ENCODE measurements at regions not wholly inside any gene's neighbourhood (a gene's known extent, or its start where the extent isn't known, plus 50 kb on each side); places are given as distances from the start of the nearest gene placed in this dataset.

DNA sequence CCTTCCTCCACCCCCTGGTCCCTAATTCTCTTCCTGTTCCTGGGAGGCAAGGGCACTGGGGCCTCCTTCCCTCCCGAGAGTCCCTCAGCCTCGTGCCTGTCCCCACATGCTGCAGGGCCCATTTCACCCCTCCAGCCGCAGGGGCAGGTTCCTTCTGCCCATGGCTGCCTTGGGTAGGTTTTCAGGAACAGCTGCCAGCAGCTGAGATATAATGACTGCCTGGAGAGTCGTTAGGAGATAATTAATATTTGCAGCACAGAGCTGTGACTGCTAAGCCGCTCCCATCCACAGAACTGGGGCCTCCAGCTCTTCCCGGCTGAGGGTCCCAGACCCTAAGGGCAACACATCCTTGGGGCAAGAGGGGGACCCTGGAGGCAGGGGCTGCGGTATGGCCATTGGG is 211.9 kb upstream of the LHX5 start:
- DNase-seq = peak; percentile 56

DNA sequence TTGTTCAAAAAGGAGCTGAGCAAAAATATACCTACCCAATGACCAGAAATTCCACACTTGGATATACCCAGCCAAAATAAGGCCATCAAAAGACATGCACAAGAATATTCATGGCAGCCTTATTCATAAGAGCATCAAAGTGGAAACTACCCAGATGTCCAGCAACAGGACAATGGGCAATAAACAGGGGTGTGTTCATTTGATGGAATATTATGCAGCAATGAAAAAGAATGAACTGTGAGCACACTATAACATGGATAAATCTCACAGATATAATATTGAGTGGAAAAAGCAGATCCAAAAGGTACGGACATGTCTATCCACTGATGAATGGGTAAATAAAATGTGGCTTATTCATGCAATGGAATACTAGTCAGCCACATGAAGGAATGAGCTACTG is 209.2 kb upstream of the LHX5 start:
- DNase-seq = no peak

DNA sequence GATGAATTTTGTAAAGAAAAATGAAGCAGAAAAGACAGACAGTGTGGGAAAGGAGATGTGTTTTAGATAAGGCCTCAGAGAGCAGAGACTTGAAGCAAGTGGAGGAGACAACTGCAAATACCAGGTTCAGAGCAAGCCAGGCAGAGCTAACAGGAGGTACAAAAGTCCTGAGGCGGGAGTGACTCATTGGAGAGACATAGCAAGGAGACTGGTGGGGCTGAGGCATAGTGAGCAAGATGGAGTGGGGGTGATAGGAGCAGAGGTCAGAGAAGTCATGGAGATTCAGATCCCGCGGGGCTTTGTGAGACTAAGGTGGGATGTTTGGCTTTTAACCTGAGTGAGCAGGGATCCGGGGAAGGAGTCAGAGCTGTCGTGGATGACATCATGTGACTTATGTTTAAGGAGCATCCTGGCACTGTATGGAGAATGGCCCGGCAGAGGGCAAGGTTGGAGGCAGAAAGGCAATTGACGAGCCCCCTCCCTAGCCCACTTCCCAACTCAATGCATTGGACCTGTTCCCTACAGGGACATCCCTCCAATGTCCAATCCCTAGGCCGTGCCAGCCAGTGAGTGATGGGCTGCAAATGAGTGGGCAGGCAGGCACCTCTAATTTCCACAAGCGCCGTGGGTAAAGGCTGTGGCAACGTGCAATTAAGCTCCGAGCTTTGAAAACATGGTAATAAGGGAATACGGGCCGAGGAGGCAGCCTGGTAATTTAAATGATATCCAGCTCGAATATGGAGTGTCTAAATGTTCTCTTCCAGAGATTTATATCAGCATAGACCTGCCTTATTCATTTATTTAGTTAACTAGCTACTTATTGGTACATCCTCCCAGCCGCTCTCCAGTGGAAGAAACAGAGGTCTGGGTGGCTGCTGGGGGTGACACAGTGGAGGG is 206.8 kb upstream of the LHX5 start:
- no peak for DNase-seq

DNA sequence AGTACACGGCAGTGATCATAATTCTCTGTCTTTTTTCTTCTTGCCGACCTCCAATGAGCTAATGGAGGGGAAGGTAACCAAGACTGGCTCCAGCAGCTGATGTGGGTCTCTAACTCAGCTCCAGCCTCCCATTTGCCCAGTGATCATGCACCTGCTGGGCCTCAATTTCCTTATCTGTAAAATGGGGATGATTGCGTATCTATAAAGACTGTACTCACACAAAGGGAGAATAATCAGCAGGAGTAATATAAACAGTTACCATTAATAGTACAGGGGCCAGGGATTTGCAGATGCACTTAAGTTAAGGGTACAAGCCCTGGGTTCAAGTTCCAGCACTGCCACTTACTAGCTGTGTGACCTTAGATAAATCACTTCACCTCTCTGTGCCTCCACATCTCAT is 204.9 kb upstream of the LHX5 start:
- no peak for DNase-seq

DNA sequence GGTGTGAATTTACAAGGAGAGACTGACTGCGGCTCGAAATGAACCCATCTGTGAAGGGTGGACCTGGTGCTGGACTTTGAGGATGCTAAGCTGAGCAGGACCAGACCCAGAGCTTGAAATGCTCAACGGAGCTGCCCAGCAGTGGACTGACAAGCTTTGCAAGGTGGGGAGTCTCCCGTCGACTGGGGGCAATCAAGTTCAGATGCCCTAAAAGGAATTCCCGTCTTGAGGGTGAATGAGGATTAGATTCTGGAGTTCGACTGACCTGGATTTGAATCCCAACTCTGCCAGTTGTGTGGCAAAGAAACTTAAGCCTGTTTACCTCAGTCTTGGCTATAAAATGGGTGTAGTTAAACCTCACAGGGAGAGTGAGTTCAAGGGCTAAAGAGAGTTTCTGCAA is 204.4 kb upstream of the LHX5 start:
- no peak for DNase-seq

DNA sequence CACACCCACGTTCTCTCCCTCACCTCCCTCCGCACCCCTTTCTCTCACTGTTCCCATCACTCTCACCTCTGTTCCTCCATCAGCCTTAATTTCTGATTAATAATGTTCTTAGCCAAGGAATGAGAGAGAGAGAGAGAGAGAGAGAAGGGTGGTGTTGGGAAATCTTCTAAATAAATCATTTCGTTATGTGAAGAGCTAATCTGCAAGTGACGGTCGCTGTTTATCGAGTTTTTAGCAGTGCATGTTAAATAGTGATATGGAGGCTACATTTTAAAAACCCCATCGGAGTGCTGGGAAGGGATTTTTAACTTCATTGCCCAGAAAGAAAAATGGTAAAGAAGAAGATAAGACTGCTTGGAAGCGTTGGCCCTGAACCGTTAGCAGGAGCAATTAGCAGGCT is 203.3 kb upstream of the LHX5 start:
- DNase-seq = no peak

DNA sequence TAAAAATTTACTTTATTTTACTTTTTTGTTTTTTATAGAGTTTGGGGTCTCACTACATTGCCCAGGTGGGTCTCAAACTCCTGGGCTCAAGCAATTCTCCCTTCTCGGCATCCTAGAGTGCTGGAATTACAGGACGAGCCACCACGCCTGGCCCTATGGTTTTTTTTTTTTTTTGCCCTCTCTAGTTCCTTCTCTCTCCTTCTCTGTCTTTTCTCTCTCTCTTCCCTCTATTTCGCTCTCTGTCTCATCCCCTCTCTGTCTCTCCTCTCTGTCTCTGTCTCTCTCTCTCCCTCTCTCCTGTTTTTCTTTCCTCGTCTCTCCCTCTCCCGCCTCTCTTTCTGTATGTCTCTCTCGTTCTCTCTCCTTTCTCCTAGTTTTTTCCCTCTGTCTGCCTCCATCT is 202.6 kb upstream of the LHX5 start:
- DNase-seq = no peak

DNA sequence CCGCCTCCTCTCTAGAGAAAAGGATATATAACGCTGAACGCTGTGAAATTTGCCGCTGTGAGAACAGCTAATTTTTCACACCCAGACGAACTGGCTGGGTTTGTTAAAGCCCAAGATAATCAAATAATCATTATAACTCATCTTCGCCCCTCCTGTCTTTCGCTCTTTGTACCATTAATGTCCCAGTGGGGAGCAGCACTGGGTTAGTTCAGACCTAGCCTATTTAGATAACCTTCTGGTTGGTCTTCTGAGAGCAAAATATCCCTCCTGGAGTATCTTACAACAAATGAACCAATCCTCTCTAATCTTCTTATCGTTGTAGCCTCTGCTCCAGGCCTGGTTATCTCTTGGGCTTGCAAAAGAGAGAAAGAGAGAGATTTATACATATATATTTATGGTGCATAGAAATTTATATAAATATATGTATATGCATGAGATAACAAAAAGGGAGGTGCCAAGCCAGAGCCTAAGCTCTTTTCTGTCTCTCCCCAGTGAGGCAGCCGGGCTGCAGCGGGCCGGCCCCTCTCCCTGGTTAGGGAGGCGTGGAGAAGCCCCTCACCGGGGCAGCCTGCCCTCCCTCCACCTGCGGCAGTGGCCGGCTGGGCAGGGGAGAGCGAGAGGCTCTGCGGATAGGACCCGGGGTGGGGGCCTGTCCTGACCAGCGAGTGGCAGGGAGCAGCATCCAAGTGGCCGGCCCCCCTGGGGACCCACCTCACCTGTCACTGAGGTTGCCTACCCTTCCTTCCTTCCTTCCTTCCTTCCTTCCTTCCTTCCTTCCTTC is 202.0 kb upstream of the LHX5 start:
- no peak for DNase-seq

DNA sequence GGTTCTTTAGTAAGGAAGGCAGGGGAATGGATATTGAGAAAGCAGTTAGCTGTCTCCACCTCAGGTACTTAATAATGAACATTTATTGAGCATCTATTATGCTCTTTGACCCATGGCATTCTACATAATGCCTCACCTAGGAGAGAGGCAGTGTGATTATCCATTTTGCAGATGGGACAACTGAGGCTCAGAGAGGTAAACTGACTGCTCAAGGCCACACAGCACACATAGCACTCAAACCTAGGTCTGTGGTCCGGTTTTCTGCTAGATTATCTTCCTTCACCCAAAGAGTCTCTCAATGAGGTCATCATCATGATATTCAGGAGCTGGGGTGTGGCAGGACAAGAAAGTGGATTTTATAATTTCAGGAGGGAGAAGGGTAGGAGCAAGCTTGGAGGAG is 199.1 kb upstream of the LHX5 start:
- DNase-seq = no peak

DNA sequence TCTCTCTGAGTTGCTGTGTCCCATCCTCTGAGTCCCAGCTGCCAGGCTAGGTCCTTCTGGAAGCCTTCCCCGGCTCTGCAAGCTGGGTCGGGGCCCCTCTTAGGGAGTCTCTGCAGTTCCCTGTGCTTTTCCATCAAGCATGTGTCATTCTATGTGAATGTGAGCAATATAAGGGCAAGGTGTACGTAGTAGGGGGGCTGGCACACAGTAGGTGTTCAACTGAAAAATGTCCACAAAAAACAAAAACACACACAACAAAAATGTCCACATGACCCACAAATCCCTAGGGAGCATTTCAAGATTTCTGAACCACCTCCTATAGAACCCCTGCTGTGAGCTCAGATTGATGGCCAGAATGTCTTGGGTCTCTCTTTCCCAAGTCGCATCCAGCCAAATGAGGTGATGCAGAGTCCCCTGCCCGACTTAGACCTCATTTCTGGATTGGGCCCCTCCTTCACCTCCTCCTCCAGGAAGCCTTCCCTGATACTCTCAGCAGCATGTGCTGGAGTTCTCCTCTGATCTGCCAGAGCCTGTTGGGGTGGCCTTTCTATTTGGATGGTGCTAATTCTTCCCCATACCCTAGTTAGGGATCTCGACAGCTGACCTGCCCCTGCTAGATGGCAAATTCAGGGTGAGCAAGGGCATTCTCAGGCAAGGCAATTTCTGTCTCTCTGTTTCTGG is 196.1 kb upstream of the LHX5 start:
- no peak for DNase-seq

DNA sequence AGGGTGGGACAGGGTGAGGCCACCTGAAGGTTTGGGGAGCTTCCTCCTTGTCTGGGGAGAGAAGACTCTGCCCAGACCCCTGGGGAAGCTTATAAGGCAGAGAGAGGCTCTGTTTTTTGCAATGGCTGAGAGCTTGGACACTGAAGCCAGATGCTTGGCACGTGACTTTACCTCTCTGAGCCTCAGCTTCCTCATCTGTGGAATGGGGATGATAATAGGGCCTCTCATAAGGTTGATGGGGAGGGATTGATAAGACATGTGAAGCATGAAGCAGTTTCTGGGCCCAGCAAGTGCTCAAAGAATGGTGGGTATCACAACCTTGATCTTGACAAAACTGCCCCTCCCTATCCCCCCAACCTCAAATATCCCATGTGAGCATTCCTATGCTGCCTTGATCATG is 195.4 kb upstream of the LHX5 start:
- no peak for DNase-seq

DNA sequence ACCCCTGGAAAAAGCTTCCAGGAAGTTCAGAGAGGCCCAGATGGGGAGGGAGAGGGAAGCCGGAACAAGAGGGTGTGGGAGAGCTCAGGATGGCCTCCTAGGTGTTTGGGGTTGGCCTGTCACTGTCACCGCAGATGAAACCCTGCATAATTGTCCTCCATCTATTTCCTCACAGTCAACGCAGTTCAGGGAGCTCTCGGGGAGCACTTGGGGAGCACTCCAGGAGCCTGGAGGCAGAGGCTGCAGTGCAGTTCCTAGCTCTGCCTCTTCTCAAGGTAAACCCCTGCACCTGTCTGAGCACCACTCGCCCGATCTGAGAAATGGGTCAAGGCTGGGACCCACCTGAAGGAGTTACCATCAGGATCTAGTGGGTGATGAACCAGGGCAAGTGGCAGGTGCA is 194.6 kb upstream of the LHX5 start:
- DNase-seq = no peak

DNA sequence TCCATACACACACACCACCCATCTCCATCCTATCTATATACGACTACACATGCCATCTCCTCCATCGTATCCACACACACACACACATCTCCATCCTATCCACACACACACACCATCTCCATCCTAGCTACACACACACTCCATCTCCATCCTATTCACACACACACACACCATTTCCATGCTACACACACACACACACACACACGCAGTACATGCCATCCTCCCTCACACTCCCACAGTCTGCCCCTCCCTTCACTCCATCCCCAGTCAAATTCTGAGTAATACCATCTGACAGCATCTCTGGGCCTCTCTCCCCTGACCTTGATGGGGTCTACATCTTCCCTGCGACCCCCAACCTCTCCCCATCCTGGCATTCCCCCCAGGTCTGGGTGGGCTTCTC is 193.8 kb upstream of the LHX5 start:
- no peak for DNase-seq

DNA sequence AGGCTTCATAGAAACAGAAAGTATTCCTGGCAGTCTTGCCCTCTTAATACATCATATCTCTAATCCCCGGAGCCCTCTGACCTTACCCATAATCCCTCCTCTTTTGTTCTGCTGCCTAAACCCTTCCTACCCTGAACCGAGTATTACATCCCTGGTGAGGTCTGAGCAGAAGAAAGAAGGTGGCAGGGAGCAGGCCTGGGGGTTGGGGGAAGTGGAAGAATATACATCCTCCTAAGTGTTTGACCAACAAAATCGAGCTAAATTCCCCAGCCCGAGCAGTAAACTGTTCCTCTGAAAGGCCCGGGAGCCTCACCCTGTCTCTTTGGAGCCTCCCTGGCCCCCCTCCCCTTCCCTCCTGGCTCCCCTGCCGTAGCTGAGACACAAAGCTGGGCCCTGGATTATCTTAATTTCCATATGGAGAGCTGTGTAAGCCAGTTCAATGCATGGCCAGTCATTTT is 192.6 kb upstream of the LHX5 start:
- DNase-seq = no peak

DNA sequence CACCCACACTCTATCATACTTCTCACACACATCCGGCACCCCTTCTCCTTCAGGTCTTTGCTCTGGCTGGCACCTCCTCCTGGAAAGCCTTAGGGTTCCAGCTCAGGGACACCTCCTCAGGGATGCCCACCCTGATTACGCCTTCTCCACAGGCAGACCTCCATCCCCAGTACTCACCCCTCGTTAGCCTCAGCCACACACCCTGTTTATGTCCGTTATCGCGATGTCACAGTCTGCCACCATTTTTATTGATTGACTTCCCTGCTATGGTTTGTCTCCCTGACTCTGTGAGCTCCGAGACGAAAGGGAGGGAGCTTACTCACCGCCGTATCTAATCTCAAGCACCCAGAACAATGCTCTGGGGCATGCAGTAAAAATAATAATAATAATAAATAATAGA is 191.7 kb upstream of the LHX5 start:
- DNase-seq = no peak

DNA sequence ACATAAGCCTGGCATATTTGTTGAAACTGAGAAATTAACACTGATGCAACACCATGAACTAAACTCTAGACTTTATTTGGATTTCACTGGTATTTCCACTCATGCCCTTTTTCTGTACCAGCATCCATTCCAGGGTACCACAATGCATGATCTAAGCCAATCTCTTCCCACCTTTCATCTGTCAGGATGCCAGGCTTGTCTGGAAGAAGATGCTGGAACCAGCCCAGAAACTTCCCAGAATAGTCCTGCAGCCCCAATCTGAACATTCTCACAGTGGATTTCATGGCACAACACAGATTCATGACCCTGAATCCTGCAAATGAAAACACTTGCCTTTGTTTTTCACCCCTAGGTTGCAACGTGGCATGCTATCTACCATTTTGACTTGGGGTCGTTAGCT is 189.3 kb upstream of the LHX5 start:
- no peak for DNase-seq

DNA sequence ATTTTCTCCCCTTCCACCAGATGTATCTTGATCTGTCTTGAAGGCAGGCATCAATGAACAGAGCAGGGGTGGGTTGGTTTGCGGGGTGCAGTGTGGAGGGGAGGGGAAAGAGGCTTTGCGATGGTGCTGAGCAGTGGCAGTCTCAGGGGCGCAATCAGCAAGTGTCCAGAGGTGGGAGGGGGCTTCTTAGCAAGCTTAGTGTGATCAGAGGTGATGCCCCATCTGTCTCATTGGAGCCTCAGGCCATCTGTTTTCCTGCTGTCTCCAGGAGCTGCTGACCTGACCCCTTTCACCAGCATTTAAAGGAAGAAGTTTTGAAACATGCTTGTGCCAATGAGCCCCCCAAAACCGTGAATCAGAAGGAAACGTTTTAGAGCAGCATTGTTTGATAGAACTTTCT is 187.7 kb upstream of the LHX5 start:
- no peak for DNase-seq

DNA sequence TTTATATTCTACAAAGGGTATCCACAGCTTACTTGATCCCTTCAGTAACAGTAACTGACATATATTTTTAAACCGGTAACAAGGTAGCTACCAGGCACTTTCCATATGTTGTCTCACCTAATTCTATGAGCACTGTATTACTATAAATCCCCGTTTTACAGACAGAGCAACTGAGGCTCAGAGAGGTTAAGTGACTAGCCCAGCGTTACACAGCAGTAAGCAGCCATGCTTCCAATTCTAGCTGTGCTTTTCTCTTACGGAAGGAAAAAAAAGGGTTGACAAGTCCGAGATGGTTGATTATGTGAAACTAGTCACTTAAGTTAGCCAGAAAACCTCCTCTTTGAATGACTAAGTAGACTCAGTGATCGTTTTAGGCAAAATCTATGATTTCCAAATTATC is 187.3 kb upstream of the LHX5 start:
- no peak for DNase-seq

DNA sequence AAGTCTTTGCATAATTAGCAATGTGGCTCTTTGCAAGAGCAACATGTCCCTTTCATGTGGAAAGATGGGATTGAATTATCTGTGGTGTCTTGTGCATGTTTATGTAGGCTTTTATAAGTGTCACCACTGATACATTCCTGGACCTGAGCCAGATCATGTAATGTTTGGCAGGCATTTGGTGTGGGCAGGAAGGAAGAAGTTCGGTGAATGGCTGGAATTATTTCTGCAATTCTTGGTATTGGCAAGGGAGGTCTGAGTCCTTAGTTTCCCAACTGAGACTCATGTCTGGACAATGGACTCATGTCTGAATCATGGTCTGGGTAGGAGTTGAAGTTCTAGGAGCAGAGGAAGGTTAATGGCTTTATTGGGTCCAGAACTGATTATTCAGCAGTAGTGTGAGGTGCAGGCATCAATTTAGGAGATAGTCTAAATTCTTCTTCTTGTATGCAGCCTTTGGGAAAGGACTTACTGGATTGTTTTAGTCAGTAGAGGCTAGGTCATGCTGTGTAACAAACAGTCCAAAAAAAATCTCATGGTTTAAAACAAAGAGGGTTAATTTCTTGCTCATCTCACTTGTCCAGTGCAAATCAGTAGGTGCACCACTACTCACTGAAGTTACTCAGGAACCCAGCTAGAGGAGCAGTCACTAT is 186.5 kb upstream of the LHX5 start:
- peak; percentile 30 for DNase-seq

DNA sequence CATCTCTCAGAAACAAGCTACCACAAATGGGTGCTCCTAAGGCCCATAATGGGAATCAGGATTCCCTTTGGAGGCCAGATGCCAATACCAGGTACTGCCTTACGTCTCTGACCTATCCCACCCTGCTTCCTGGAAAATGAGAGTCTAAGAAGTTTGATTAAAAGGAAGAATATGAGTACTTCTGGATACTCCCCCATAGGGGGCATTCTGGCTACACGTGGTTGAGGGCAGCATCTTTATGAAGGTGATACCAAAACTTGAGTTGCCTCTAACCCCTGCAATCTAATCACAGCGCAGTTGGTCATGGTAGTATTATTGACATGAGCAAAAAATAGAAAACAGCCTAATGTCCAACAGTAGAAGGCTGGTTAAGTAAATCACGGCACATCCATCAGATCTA is 184.2 kb upstream of the LHX5 start:
- DNase-seq = peak; percentile 23

DNA sequence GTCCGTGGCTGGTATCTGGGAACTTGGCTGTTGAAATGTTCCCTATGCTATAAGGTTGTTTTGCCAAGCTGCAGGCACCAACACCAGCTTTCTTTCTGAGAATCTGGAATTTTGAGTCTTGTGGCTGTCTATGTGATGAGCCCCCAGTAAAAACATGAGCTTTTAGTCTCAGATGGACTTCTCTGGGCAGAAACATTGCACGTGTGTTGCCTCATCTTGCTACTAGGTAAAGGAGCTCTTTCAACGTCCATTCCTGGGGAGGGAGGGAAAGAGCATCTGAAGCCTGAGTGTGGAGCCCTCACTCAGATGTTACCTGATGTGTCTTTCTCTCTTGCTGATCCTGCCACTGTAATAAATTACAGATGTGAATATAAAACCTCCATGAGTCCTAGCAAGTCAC is 183.8 kb upstream of the LHX5 start:
- no peak for DNase-seq

DNA sequence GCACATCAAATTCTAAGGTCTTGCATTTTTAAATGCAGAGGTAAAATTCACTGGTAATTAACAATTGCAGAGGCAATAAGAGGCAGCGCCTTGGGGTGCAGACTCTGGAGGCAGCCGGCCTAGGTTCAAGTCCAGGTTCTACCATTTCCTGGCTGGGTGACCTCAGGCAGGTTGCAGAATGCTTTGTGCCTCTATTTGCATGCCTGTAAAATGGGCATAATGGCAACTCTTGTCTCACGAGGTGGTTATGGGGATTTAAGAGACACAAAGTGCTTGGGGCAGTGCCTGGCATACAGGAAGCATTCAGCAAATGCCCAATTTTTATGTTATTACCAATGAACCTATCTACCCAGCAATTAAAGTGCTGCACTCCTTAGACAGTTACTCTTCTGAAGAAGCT is 180.0 kb upstream of the LHX5 start:
- DNase-seq = no peak

DNA sequence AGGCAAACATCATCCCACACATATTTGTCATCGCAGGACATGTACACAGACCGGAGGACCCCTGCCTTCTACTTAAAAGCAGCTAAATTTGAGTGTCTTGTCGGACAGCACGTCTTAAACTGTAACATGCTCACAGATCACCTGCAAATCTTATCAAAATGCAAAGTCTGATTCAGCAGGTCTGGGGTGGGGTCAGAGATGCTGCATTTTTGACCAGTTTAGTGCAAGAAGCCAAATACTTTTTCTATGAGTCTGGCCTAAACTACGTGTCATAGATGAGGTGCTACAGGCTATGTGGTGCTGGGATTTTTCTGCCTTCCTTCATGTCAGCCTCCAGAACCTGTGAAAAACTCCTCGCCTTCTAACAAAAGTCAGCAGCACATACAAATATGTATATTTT is 178.8 kb upstream of the LHX5 start:
- DNase-seq = no peak
